ENCODE measurements at regions not wholly inside any gene's neighbourhood (a gene's known extent, or its start where the extent isn't known, plus 50 kb on each side); places are given as distances from the start of the nearest gene placed in this dataset.
"Not testable (repeated sequence)": the region's sequence is repeated elsewhere in the genome, so short reads cannot be mapped to it uniquely, and the experiment has no call there.

GRCh38 chr6:40159865-40160264 is 225.6 kb upstream of the MOCS1 start:
- DNase-seq (ENCODE audit: low read depth): no peak

- no peak for DNase-seq (ENCODE audit: low read depth)
These were observed 218.6 kb upstream of the MOCS1 start for GRCh38 chr6:40152701-40153436.

- no peak for DNase-seq (ENCODE audit: low read depth)
These were observed 217.9 kb upstream of the MOCS1 start for GRCh38 chr6:40152196-40152595.

GRCh38 chr6:40148882-40149573 is 214.8 kb upstream of the MOCS1 start:
- no peak for DNase-seq (ENCODE audit: low read depth)

GRCh38 chr6:40146902-40147301 is 212.6 kb upstream of the MOCS1 start:
- DNase-seq (ENCODE audit: low read depth): no peak

- DNase-seq (ENCODE audit: low read depth): no peak
These were observed 205.2 kb upstream of the MOCS1 start for GRCh38 chr6:40139447-40139846.

- DNase-seq (ENCODE audit: low read depth): no peak
These were observed 204.0 kb upstream of the MOCS1 start for GRCh38 chr6:40138273-40138720.

- no peak for DNase-seq (ENCODE audit: low read depth)
These were observed 201.3 kb upstream of the MOCS1 start for GRCh38 chr6:40135491-40136072.

- not testable (repeated sequence) for DNase-seq (ENCODE audit: low read depth)
These were observed 199.7 kb upstream of the MOCS1 start for GRCh38 chr6:40133981-40134380.

- no peak for DNase-seq (ENCODE audit: low read depth)
These were observed 197.4 kb upstream of the MOCS1 start for GRCh38 chr6:40131675-40132074.

- DNase-seq (ENCODE audit: low read depth): no peak
These were observed 193.9 kb upstream of the MOCS1 start for GRCh38 chr6:40128127-40128526.

GRCh38 chr6:40125680-40126394 is 191.6 kb upstream of the MOCS1 start:
- no peak for DNase-seq (ENCODE audit: low read depth)

- DNase-seq (ENCODE audit: low read depth): no peak
These were observed 190.7 kb upstream of the MOCS1 start for GRCh38 chr6:40124924-40125323.

GRCh38 chr6:40116832-40117231 is 182.6 kb upstream of the MOCS1 start:
- DNase-seq (ENCODE audit: low read depth): no peak

GRCh38 chr6:40112350-40112749 is 178.1 kb upstream of the MOCS1 start:
- no peak for DNase-seq (ENCODE audit: low read depth)

GRCh38 chr6:40108736-40109135 is 174.5 kb upstream of the MOCS1 start:
- DNase-seq (ENCODE audit: low read depth): no peak

GRCh38 chr6:40106840-40107239 is 172.6 kb upstream of the MOCS1 start:
- DNase-seq (ENCODE audit: low read depth): no peak

- no peak for DNase-seq (ENCODE audit: low read depth)
These were observed 164.5 kb upstream of the MOCS1 start for GRCh38 chr6:40098774-40099173.

GRCh38 chr6:40097590-40097989 is 163.3 kb upstream of the MOCS1 start:
- no peak for DNase-seq (ENCODE audit: low read depth)

GRCh38 chr6:40083141-40083920 is 149.1 kb upstream of the MOCS1 start:
- no peak for DNase-seq (ENCODE audit: low read depth)
